ENCODE measurements at regions not wholly inside any gene's neighbourhood (a gene's known extent, or its start where the extent isn't known, plus 50 kb on each side); places are given as distances from the start of the nearest gene placed in this dataset.

DNA sequence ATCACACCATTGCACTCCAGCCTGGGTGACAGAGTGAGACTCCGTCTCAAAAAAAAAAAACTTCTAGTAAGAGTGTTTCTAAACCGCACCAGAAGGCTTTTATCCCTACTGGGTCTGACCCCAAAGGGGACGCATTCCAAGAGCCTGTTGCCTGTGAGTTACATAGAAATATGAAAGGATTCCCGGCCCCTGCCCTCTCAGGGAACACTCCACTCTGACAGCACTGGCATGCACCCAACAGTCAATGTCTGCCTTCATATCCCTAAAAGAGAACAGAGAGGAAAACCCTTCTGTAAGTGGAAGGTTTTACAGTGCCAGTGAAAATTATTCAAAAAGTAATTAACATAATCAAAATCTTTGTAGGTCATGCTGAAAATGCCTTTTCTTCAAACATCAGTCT lies 117.1 kb upstream of the PTPRT start:
- DNase-seq: no peak

DNA sequence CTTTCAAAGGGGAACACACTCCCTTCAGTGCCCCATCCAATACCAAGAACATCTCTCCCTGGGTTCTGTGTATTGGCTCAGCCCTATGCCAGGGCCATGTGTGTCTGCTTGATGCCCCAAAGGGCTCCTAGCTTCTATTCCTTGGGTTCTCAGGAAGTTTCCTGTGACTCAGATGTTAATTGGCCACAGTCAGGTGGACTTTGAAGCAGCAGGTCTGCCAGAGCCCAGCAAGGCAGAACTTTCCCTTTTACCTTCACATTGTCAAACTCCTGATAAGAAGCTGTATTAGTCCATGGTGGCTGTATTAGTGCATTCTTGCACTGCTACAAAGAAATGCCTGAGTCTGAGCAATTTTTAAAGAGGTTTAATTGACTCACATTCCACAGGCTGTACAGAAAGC lies 116.0 kb upstream of the PTPRT start:
- DNase-seq: no peak

DNA sequence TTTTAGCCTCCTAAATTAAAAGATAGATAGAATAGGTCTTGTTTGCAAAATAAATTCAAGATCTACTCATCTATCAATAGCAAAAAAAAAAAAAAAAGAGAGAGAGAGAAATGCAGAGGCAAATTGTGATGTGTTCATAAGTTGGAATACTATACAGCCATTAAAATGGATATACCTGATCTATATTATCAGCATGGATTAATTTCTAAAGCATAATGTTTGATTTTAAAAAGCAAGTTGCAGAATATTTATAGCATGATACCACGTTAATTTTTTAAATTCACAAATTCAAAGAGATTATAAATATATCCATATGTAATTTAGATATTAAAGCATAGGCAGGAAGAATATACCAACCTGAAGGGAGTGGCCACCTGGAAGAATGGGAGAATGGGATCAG lies 114.9 kb upstream of the PTPRT start:
- DNase-seq: no peak

GRCh38 chr20:43302936-43303335 lies 113.2 kb upstream of the PTPRT start:
- DNase-seq: no peak

GRCh38 chr20:43300901-43301300 lies 111.2 kb upstream of the PTPRT start:
- no peak for DNase-seq

DNA sequence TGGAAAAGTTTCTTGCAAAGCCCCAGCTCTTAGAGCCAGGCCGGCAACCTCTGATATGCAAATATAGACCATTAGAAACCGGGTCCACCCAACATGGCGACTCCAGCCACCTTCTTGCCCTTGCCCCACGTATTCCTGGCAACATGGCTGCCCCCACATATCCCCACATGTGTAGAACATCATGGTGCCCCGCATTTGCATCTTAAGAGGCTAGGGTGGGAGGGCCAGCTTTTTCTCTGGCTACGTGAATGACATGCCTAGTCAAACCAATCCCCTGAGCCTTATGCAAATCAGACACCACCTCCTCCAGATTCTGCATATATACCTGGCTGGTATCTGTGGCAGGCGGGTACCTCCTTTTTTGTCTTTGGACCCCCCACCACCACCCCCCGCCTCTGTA lies 106.1 kb upstream of the PTPRT start:
- DNase-seq: no peak

GRCh38 chr20:43295263-43295662 lies 105.6 kb upstream of the PTPRT start:
- DNase-seq: no peak

- DNase-seq: no peak
Measured at GRCh38 chr20:43294031-43294430, 104.3 kb upstream of the PTPRT start.

- DNase-seq: no peak
Measured at GRCh38 chr20:43293068-43293786, 103.5 kb upstream of the PTPRT start.

DNA sequence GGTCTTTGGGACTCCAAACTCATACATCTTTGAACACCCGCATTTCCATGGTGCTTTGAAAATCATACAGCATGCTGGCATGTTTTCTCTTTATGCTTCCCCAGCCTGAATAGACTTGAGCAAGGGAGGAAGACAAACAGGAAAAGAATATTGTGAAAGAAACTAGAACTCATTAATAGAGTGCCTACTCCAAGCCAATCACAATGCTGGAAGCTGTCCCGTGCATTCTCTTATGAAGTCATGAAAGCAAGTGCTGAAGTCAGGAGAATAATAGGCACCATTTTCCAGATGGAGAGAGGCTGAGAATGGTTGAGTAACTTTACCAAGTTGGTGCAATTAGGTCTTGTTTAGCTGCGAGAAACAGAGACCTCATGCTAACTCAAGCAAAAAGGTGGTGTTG lies 102.5 kb upstream of the PTPRT start:
- no peak for DNase-seq

GRCh38 chr20:43287637-43288036 lies 97.9 kb upstream of the PTPRT start:
- no peak for DNase-seq

GRCh38 chr20:43285170-43285569 lies 95.5 kb upstream of the PTPRT start:
- DNase-seq: no peak

DNA sequence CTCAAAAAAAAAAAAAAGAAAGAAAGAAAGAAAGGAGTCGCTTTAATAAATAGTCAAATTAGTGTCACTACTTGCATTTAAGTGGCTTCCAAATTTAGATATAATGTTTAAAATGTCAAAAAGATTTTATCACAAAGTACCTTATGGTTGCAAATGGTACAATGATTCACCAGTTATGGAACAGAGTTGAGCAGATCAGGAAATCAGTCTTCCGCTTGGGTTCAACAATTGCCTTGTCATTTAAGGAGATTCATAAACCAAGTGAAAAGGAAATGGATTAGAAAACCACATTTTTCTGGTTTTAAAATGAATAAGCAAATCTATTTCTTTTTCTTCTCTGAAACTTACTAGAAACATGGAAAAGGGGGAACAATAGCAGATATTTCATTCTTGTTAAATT lies 94.8 kb upstream of the PTPRT start:
- DNase-seq: no peak

GRCh38 chr20:43283126-43283525 lies 93.4 kb upstream of the PTPRT start:
- DNase-seq: no peak

GRCh38 chr20:43271980-43272379 lies 82.3 kb upstream of the PTPRT start:
- DNase-seq: no peak

DNA sequence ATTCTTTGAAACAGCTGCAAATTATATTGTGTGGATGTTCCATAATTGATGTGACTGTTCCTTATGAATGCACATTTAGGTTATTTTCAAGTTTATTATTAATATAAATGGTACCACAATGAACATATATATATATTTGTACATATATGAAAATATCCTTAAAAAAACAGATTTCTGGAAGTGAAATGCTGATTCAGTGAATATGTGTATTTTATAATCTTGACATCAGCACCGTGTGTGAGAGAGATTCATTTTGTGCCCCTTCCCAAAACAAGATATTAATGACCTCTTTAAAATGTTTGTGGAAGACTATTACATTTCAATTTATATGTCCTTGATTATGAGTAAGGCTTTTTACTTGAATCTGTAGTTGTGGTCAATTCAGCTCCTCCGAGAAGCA lies 75.7 kb upstream of the PTPRT start:
- no peak for DNase-seq

DNA sequence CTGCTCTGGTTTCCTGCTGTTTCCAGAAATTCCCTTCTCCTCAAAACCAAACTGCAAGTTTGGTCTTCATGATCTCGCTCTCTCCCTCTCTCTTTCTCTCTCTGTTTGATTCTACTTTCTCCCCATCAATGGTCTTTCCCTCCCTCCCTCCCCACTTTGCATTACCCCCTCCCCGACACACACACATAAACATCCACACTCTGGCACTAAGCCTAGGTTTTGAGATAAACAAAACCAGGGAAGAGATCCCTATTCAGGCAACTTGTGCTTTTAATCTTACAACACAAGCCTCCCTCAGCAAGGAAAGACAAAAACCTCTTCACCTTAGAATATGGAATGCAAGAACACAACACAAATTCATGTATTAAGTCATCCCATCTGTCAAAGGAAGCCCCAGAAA lies 73.5 kb upstream of the PTPRT start:
- DNase-seq: no peak

GRCh38 chr20:43262341-43262740 lies 72.6 kb upstream of the PTPRT start:
- no peak for DNase-seq

DNA sequence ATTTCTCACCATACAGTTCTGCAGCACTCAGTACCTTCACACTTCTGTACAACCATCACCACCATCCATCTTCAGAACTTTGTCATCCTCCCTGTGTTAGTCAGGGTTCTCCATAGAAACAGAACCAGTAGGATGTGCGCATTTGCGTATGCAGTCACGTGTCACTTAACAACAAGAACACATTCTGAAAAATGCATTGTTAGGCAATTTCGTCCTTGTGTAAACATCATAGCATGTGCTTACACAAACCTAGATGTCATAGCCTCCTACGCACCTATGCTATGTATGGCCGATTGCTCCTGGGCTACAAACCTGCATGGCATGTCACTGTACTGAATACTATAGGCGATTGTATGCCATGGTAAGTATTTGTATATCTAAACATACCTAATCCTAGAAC lies 66.2 kb upstream of the PTPRT start:
- no peak for DNase-seq

DNA sequence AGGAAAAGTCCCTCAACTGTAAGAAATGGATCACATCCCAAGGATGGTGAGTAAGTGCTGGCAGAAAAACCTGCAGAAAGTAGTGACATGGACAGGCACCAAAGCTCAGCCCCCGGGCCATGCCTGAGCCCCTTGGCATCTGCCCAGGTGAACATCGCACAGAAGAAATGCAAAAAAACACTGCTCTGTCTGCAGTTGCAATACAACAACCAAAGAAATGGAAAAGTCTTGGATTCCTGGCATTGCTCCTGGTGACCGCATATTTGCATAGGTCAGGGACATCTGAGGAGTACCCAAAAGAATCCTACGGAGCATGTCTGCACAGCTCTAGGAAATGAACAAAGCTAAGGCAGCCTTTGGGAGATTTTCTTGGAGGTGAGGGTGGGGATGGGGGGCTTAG lies 63.1 kb upstream of the PTPRT start:
- DNase-seq: peak; percentile 8

GRCh38 chr20:43248341-43248740 lies 58.6 kb upstream of the PTPRT start:
- no peak for DNase-seq

- no peak for DNase-seq
Measured at GRCh38 chr20:43247361-43247760, 57.7 kb upstream of the PTPRT start.

DNA sequence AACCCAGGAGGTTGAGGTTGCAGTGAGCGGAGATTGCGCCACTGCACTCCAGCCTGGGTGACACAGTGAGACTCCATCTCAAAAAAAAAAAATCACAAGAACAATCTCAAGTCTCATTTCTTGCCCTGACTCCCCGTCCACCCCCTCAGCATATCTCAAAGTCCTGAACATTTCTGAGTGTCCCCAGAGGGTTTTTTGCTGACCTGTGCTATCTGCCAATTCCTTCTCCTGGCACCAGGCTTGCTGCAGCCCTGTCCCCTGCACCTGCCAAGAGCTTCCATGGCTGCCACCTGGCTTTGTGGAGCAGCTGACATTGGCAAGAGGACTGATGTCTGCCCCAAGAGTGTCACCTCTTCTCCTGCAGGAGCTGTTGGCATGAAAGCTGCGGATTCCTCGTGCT lies 54.9 kb upstream of the PTPRT start:
- DNase-seq: no peak

DNA sequence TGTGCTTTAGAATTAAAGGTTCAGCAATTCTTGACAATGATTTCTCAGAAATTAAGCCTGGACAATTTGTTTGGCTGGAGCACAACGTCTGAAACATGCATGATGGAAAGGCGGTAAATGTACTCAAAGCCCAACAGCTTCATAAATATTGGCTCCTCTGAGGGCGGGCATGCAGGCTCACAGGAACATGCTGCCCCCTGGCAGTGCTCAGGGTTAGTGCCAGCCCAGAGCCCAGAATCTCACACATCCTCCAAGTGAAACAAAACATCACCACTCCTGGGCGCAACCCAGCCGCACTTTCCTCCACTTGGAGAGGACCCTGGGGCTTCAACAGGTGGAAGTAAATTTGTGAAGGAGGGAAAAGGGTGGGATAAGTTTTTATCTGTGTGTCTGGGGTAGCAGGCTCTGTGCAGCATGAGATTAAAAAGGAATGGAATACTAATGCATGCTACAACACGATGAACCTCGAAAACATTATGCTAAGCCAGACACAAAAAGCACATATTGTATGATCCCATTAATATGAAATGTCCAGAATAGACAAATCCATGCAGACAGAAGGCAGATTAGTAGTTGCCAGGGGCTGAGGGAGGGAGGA lies 54.1 kb upstream of the PTPRT start:
- no peak for DNase-seq

Measured in muscle of arm (tissue), 1 donor.